HEK293 (cell line): ENCODE measurements at regions not wholly inside any gene's neighbourhood (a gene's known extent, or its start where the extent isn't known, plus 50 kb on each side); places are given as distances from the start of the nearest gene placed in this dataset.

Experiments
- TCF7L2 ChIP-seq: IDR thresholded peaks from 2 replicates; pipeline ENCODE4 v1.6.1; 2011; ENCODE audit warnings: low read depth, mild to moderate bottlenecking, inconsistent platforms, low read length, moderate library complexity, borderline replicate concordance
- ZNF184 ChIP-seq: fragments of 450-650 bp; IDR thresholded peaks from 2 replicates; pipeline ENCODE4 v1.5.1; 2018; ENCODE audit warnings: missing biosample characterization, mild to moderate bottlenecking, missing genetic modification characterization
- ZNF521 ChIP-seq: fragments of 450-650 bp; formaldehyde crosslinking; IDR thresholded peaks from 2 replicates; pipeline ENCODE4 v1.5.1; 2017; ENCODE audit warnings: missing biosample characterization, mild to moderate bottlenecking, missing genetic modification characterization
- ZNF529 ChIP-seq: fragments of 450-650 bp; formaldehyde crosslinking; IDR thresholded peaks from 2 replicates; pipeline ENCODE4 v1.5.1; 2017; ENCODE audit warnings: missing genetic modification characterization, missing biosample characterization; ENCODE audit not compliant: insufficient replicate concordance
- ZNF768 ChIP-seq: fragments of 450-650 bp; formaldehyde crosslinking; IDR thresholded peaks from 2 replicates; pipeline ENCODE4 v1.5.1; 2018; ENCODE audit warnings: missing biosample characterization, mild to moderate bottlenecking, missing genetic modification characterization
- TF ChIP-seq, protein P1 (sequence below): fragments of 450-650 bp; formaldehyde crosslinking; IDR thresholded peaks from 2 replicates; pipeline ENCODE4 v1.5.1; 2016; ENCODE audit warnings: missing biosample characterization, missing genetic modification characterization
- TF ChIP-seq, protein P2 (sequence below): fragments of 450-650 bp; formaldehyde crosslinking; IDR thresholded peaks from 2 replicates; pipeline ENCODE4 v1.5.1; 2016; ENCODE audit warnings: missing biosample characterization, missing genetic modification characterization
- TF ChIP-seq, protein P3 (sequence below): fragments of 450-650 bp; formaldehyde crosslinking; IDR thresholded peaks from 2 replicates; pipeline ENCODE4; 2016; ENCODE audit warnings: missing biosample characterization, missing genetic modification characterization

DNA sequence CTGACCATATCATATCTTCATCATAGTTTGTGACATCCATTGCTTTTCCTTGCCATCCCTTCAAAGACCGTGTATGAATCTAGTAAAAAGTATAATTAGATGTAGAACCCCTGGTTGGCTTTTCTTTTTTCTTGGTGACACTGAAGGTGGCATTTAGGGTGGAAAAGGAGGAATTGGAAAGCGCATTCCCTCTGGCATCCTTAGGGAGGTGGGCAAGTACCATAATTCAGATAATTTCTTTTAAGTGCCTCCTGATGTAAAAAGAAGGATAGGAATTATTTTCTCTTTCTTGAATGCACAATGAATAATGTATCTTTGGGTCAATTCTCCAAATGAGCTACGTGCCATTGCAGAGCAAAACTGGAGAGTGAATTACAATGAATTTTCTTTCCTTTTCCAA is 73.2 kb upstream of the SMARCA2 start:
- TF ChIP-seq, protein P1, sequence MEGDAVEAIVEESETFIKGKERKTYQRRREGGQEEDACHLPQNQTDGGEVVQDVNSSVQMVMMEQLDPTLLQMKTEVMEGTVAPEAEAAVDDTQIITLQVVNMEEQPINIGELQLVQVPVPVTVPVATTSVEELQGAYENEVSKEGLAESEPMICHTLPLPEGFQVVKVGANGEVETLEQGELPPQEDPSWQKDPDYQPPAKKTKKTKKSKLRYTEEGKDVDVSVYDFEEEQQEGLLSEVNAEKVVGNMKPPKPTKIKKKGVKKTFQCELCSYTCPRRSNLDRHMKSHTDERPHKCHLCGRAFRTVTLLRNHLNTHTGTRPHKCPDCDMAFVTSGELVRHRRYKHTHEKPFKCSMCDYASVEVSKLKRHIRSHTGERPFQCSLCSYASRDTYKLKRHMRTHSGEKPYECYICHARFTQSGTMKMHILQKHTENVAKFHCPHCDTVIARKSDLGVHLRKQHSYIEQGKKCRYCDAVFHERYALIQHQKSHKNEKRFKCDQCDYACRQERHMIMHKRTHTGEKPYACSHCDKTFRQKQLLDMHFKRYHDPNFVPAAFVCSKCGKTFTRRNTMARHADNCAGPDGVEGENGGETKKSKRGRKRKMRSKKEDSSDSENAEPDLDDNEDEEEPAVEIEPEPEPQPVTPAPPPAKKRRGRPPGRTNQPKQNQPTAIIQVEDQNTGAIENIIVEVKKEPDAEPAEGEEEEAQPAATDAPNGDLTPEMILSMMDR (tag by site-specific recombination): no peak
- TF ChIP-seq, protein P2, sequence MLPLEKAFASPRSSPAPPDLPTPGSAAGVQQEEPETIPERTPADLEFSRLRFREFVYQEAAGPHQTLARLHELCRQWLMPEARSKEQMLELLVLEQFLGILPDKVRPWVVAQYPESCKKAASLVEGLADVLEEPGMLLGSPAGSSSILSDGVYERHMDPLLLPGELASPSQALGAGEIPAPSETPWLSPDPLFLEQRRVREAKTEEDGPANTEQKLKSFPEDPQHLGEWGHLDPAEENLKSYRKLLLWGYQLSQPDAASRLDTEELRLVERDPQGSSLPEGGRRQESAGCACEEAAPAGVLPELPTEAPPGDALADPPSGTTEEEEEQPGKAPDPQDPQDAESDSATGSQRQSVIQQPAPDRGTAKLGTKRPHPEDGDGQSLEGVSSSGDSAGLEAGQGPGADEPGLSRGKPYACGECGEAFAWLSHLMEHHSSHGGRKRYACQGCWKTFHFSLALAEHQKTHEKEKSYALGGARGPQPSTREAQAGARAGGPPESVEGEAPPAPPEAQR (tag by site-specific recombination): no peak
- TF ChIP-seq ZNF768 (tag by site-specific recombination) (no peak), ZNF184 (tag by site-specific recombination) (no peak), TCF7L2 (no peak), ZNF521 (no peak), ZNF529 (tag by site-specific recombination) (no peak)
- TF ChIP-seq, protein P3, sequence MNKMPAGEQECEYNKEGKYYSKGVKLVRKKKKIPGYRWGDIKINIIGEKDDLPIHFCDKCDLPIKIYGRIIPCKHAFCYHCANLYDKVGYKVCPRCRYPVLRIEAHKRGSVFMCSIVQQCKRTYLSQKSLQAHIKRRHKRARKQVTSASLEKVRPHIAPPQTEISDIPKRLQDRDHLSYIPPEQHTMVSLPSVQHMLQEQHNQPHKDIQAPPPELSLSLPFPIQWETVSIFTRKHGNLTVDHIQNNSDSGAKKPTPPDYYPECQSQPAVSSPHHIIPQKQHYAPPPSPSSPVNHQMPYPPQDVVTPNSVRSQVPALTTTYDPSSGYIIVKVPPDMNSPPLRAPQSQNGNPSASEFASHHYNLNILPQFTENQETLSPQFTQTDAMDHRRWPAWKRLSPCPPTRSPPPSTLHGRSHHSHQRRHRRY: no peak
